H9 (cell line): ENCODE measurements at regions not wholly inside any gene's neighbourhood (a gene's known extent, or its start where the extent isn't known, plus 50 kb on each side); places are given as distances from the start of the nearest gene placed in this dataset.

ENCODE experiments used
- DNase-seq: peaks from one replicate; pipeline ENCODE4 v3.0.0-alpha.2; 2017
- H2AFZ ChIP-seq: one replicate; pipeline ENCODE4 v1.6.1; 2013; ENCODE audit warnings: mild to moderate bottlenecking, low read length, control low read depth, moderate library complexity
- H2AK5ac ChIP-seq: 2 replicates; pipeline ENCODE4 v1.6.1; 2013; ENCODE audit warnings: low read length, control low read depth, mixed read lengths; ENCODE audit not compliant: insufficient read length
- H2BK120ac ChIP-seq: one replicate; pipeline ENCODE4 v1.6.1; 2013; ENCODE audit warnings: low read depth, mild to moderate bottlenecking, low read length, control low read depth, inconsistent platforms; ENCODE audit not compliant: poor library complexity, severe bottlenecking
- H2BK12ac ChIP-seq: 2 replicates; pipeline ENCODE4 v1.6.1; 2013; ENCODE audit warnings: low read length, control low read depth, mixed read lengths, low read depth; ENCODE audit not compliant: insufficient read length
- H2BK15ac ChIP-seq: 2 replicates; pipeline ENCODE4 v1.6.1; 2013; ENCODE audit warnings: low read depth, low read length, control low read depth
- H2BK20ac ChIP-seq: one replicate; pipeline ENCODE4 v1.6.1; 2013; ENCODE audit warnings: low read depth, mild to moderate bottlenecking, low read length, control low read depth, inconsistent platforms; ENCODE audit not compliant: poor library complexity, severe bottlenecking
- H2BK5ac ChIP-seq: 2 replicates; pipeline ENCODE4 v1.6.1; 2013; ENCODE audit warnings: low read length, control low read depth, mixed read lengths; ENCODE audit not compliant: insufficient read length
- H3K14ac ChIP-seq: 2 replicates; pipeline ENCODE4 v1.6.1; 2013; ENCODE audit warnings: low read length, control low read depth; ENCODE audit not compliant: insufficient read depth
- H3K18ac ChIP-seq: 2 replicates; pipeline ENCODE4 v1.6.1; 2013; ENCODE audit warnings: low read depth, mild to moderate bottlenecking, mixed read lengths, low read length, control low read depth; ENCODE audit not compliant: insufficient read length
- H3K23ac ChIP-seq: 2 replicates; pipeline ENCODE4 v1.6.1; 2013; ENCODE audit warnings: low read length, control low read depth, mixed read lengths, low read depth; ENCODE audit not compliant: insufficient read length
- H3K23me2 ChIP-seq: 2 replicates; pipeline ENCODE4 v1.6.1; 2013; ENCODE audit warnings: low read depth, mild to moderate bottlenecking, mixed read lengths, low read length, control low read depth; ENCODE audit not compliant: insufficient read length, poor library complexity, severe bottlenecking
- H3K27ac ChIP-seq: 2 replicates; pipeline ENCODE4 v1.5.1; 2013; ENCODE audit warnings: low read length, control low read depth, mixed read lengths, low read depth; ENCODE audit not compliant: insufficient read length
- H3K27me3 ChIP-seq: 2 replicates; pipeline ENCODE4 v1.6.1; 2013; ENCODE audit warnings: low read length, control low read depth, inconsistent platforms; ENCODE audit not compliant: insufficient read depth
- H3K4ac ChIP-seq: 2 replicates; pipeline ENCODE4 v1.6.1; 2013; ENCODE audit warnings: low read depth, mild to moderate bottlenecking, control low read depth, inconsistent platforms, low read length, moderate library complexity
- H3K4me1 ChIP-seq: 2 replicates; pipeline ENCODE4 v1.6.1; 2013; ENCODE audit warnings: low read length, control low read depth, inconsistent platforms; ENCODE audit not compliant: insufficient read depth
- H3K4me2 ChIP-seq: 2 replicates; pipeline ENCODE4 v1.6.1; 2013; ENCODE audit warnings: low read length, control low read depth, mixed read lengths; ENCODE audit not compliant: insufficient read length, insufficient read depth
- H3K56ac ChIP-seq: 2 replicates; pipeline ENCODE4 v1.6.1; 2013; ENCODE audit warnings: low read depth, mild to moderate bottlenecking, mixed read lengths, low read length, control low read depth; ENCODE audit not compliant: insufficient read length
- H3K79me1 ChIP-seq: 2 replicates; pipeline ENCODE4 v1.6.1; 2013; ENCODE audit warnings: low read depth, mild to moderate bottlenecking, moderate library complexity, low read length, control low read depth, inconsistent platforms; ENCODE audit not compliant: insufficient read depth, poor library complexity, severe bottlenecking
- H3K79me2 ChIP-seq: 2 replicates; pipeline ENCODE4 v1.6.1; 2013; ENCODE audit warnings: low read length, control low read depth, inconsistent platforms; ENCODE audit not compliant: insufficient read depth
- H3K9ac ChIP-seq: 2 replicates; pipeline ENCODE4 v1.6.1; 2013; ENCODE audit warnings: low read length, control low read depth, mixed read lengths; ENCODE audit not compliant: insufficient read length; ENCODE audit errors: extremely low read depth
- H3K9me3 ChIP-seq: one replicate; pipeline ENCODE4 v1.6.1; 2013; ENCODE audit warnings: low read depth, low read length, inconsistent platforms; ENCODE audit not compliant: control insufficient read depth
- H3T11ph ChIP-seq: one replicate; pipeline ENCODE4 v1.6.1; 2013; ENCODE audit warnings: mild to moderate bottlenecking, low read length, control low read depth, inconsistent platforms
- H4K20me1 ChIP-seq: one replicate; pipeline ENCODE4 v1.6.1; 2013; ENCODE audit not compliant: control insufficient read depth, insufficient read length, insufficient read depth
- H4K5ac ChIP-seq: 2 replicates; pipeline ENCODE4 v1.6.1; 2013; ENCODE audit warnings: low read depth, mild to moderate bottlenecking, mixed read lengths, low read length, control low read depth; ENCODE audit not compliant: insufficient read length
- H4K8ac ChIP-seq: replicated peaks from 2 replicates; pipeline ENCODE4 v1.6.1; 2013; ENCODE audit warnings: low read length, control low read depth, mixed read lengths, low read depth; ENCODE audit not compliant: insufficient read length
- H4K91ac ChIP-seq: 2 replicates; pipeline ENCODE4 v1.6.1; 2013; ENCODE audit warnings: low read depth, mild to moderate bottlenecking, moderate library complexity, mixed read lengths, low read length, control low read depth; ENCODE audit not compliant: insufficient read length
- H3K27ac Mint-ChIP-seq, 3 experiments: 2 replicates in 2 of 3; 3 replicates in 1 of 3; pipeline ENCODE4 v1.8.0; 2020 to 2021; ENCODE audit warnings: mixed read lengths in 3 of 3, mild to moderate bottlenecking in 1 of 3, moderate library complexity in 1 of 3
- H3K27me3 Mint-ChIP-seq: 2 replicates; pipeline ENCODE4 v1.8.0; 2021; ENCODE audit warnings: low read depth, mild to moderate bottlenecking, moderate library complexity, mixed read lengths
- H3K36me3 Mint-ChIP-seq, 3 experiments: 2 replicates in 2 of 3; 3 replicates in 1 of 3; pipeline ENCODE4 v1.8.0; 2020 to 2021; ENCODE audit warnings: low read depth in 3 of 3, mixed read lengths in 3 of 3; ENCODE audit not compliant: insufficient read depth in 1 of 3
- H3K4me1 Mint-ChIP-seq, 2 experiments: 2 replicates each; pipeline ENCODE4 v1.8.0; 2020; ENCODE audit warnings: mixed read lengths in 2 of 2
- H3K4me3 Mint-ChIP-seq, 2 experiments: 2 replicates in 1 of 2; 3 replicates in 1 of 2; pipeline ENCODE4 v1.8.0; 2020 to 2021; ENCODE audit warnings: mild to moderate bottlenecking in 2 of 2, mixed read lengths in 2 of 2, moderate library complexity in 1 of 2
- H3K9me3 Mint-ChIP-seq, 2 experiments: 2 replicates in 1 of 2; 3 replicates in 1 of 2; pipeline ENCODE4 v1.8.0; 2020; ENCODE audit warnings: mild to moderate bottlenecking in 2 of 2, mixed read lengths in 2 of 2, moderate library complexity in 1 of 2
- CTCF ChIP-seq: fragments of 200-600 bp; sonication (generic); conservative IDR thresholded peaks from 3 replicates; pipeline ENCODE4 v1.8.0; 2021; ENCODE audit warnings: antibody characterized with exemption, mild to moderate bottlenecking
- WGBS: extraction: QIAGEN DNeasy Blood & Tissue Kit; methylation state at CpG from one replicate; pipeline ENCODE4 v1.1.7; 2013; ENCODE audit warnings: missing lambda C conversion rate, low lambda C conversion rate, mixed read lengths; ENCODE audit not compliant: insufficient read length; ENCODE audit errors: extremely low coverage; 5-methylcytosine and 5-hydroxymethylcytosine counted together

GRCh38 chr10:35728341-35728740 is 86.2 kb upstream of the FZD8 start:
- H4K91ac ChIP-seq, result no peak overlapping the region
- no peaks in the 10 kb centered on the region for H3K27me3 ChIP-seq
- no peaks in the 10 kb centered on the region for H3K23me2 ChIP-seq
- Mint-ChIP-seq H3K27ac (no peak overlapping the region), H3K9me3 (peaks cover 0 to 2% of the 10 kb centered on the region in 2 experiments; a peak in 1 of 5 replicates), H3K4me3 (no peak overlapping the region), H3K4me1 (no peaks in the 10 kb centered on the region), H3K36me3 (no peaks in the 10 kb centered on the region), H3K27me3 (no peaks in the 10 kb centered on the region; the same call in 1 of the 2 replicates)
- H3K27ac ChIP-seq, result no peak overlapping the region
- no peaks in the 10 kb centered on the region for H4K20me1 ChIP-seq
- H3K9me3 ChIP-seq, result no peaks in the 10 kb centered on the region
- no peak overlapping the region for H2BK20ac ChIP-seq
- H3K9ac ChIP-seq, result no peak overlapping the region
- no peak overlapping the region for H3T11ph ChIP-seq
- H2BK120ac ChIP-seq, result no peak overlapping the region
- H3K4ac ChIP-seq, result no peak overlapping the region
- no peak overlapping the region for H2BK5ac ChIP-seq
- H2BK12ac ChIP-seq, result no peak overlapping the region
- no peak for DNase-seq
- H2AFZ ChIP-seq, result no peak overlapping the region
- H2AK5ac ChIP-seq, result no peak overlapping the region
- H4K5ac ChIP-seq, result no peak overlapping the region
- no peak overlapping the region for H3K56ac ChIP-seq
- no peak overlapping the region for H3K14ac ChIP-seq
- H3K23ac ChIP-seq, result no peak overlapping the region
- no peaks in the 10 kb centered on the region for H3K79me1 ChIP-seq
- H3K79me2 ChIP-seq, result no peaks in the 10 kb centered on the region
- no peak for TF ChIP-seq CTCF
- H2BK15ac ChIP-seq, result no peak overlapping the region
- no CpG with 5 or more reads among the region's 5 CpGs for WGBS
- no peak overlapping the region for H3K18ac ChIP-seq
- H3K4me2 ChIP-seq, result no peak overlapping the region
- no peak overlapping the region for H4K8ac ChIP-seq
- H3K4me1 ChIP-seq, result no peaks in the 10 kb centered on the region
